ENCODE measurements at regions not wholly inside any gene's neighbourhood (a gene's known extent, or its start where the extent isn't known, plus 50 kb on each side); places are given as distances from the start of the nearest gene placed in this dataset.
"Not testable (repeated sequence)": the region's sequence is repeated elsewhere in the genome, so short reads cannot be mapped to it uniquely, and the experiment has no call there.

GRCh38 chr6:128703794-128704193 lies 179.1 kb upstream of the LAMA2 start:
- TF ChIP-seq, protein P1, sequence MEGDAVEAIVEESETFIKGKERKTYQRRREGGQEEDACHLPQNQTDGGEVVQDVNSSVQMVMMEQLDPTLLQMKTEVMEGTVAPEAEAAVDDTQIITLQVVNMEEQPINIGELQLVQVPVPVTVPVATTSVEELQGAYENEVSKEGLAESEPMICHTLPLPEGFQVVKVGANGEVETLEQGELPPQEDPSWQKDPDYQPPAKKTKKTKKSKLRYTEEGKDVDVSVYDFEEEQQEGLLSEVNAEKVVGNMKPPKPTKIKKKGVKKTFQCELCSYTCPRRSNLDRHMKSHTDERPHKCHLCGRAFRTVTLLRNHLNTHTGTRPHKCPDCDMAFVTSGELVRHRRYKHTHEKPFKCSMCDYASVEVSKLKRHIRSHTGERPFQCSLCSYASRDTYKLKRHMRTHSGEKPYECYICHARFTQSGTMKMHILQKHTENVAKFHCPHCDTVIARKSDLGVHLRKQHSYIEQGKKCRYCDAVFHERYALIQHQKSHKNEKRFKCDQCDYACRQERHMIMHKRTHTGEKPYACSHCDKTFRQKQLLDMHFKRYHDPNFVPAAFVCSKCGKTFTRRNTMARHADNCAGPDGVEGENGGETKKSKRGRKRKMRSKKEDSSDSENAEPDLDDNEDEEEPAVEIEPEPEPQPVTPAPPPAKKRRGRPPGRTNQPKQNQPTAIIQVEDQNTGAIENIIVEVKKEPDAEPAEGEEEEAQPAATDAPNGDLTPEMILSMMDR (IDR thresholded peaks at IDR 0.05), result not testable (repeated sequence)
- not testable (repeated sequence) for TF ChIP-seq POLR2A (IDR thresholded peaks at IDR 0.05); POLR2AphosphoS5 (IDR thresholded peaks at IDR 0.05); EP300 (IDR thresholded peaks at IDR 0.05; ENCODE audit: low read depth)

All from transverse colon (tissue), 4 donors.